SK-N-SH treated with all-trans-retinoic acid at 6 μM for 48 hours (cell line): ENCODE measurements at regions not wholly inside any gene's neighbourhood (a gene's known extent, or its start where the extent isn't known, plus 50 kb on each side); places are given as distances from the start of the nearest gene placed in this dataset.

Experiments
- ATAC-seq: fragments of 200-7000 bp; cut with Tn5 transposase; 3 replicates; pipeline ENCODE4 v1.9.1; 2020; ENCODE audit warnings: mild to moderate bottlenecking, moderate library complexity
- ARNTL ChIP-seq: fragments of 450-650 bp; formaldehyde crosslinking; IDR thresholded peaks from 2 replicates; pipeline ENCODE4 v1.5.0; 2020; ENCODE audit warnings: low read depth, mild to moderate bottlenecking, moderate library complexity, borderline replicate concordance
- BACH2 ChIP-seq: fragments of 250-450 bp; sonication (Bioruptor Pico); IDR thresholded peaks from 2 replicates; pipeline ENCODE4 v1.9.0; 2021; ENCODE audit warnings: mild to moderate bottlenecking, borderline replicate concordance
- CREB5 ChIP-seq: fragments of 250-450 bp; sonication (Bioruptor Pico); IDR thresholded peaks from 2 replicates; pipeline ENCODE4 v1.5.1; 2020; ENCODE audit warnings: low read depth, mild to moderate bottlenecking, moderate library complexity
- CSDC2 ChIP-seq: fragments of 250-450 bp; sonication (Bioruptor Pico); IDR thresholded peaks from 2 replicates; pipeline ENCODE4 v1.5.0; 2020; ENCODE audit warnings: mild to moderate bottlenecking, moderate library complexity
- CSRNP3 ChIP-seq: fragments of 250-450 bp; sonication (Bioruptor Pico); IDR thresholded peaks from 2 replicates; pipeline ENCODE4 v1.5.1; 2021; ENCODE audit warnings: mild to moderate bottlenecking, moderate library complexity
- ESRRG ChIP-seq: fragments of 250-450 bp; sonication (Bioruptor Pico); IDR thresholded peaks from 2 replicates; pipeline ENCODE4 v1.6.1; 2021; ENCODE audit warnings: mild to moderate bottlenecking
- GLIS3 ChIP-seq: fragments of 250-450 bp; sonication (Bioruptor Pico); IDR thresholded peaks from 2 replicates; pipeline ENCODE4 v1.5.0; 2020; ENCODE audit warnings: mild to moderate bottlenecking, moderate library complexity
- ISL1 ChIP-seq: fragments of 250-450 bp; sonication (Bioruptor Pico); IDR thresholded peaks from 2 replicates; pipeline ENCODE4 v2.1.2; 2022; ENCODE audit warnings: mild to moderate bottlenecking, moderate library complexity
- OSR1 ChIP-seq: fragments of 250-450 bp; sonication (Bioruptor Pico); IDR thresholded peaks from 2 replicates; pipeline ENCODE4 v1.8.0; 2022; ENCODE audit warnings: moderate library complexity, mild to moderate bottlenecking, inconsistent platforms
- PATZ1 ChIP-seq: fragments of 250-450 bp; sonication (Bioruptor Pico); IDR thresholded peaks from 2 replicates; pipeline ENCODE4 v1.8.0; 2020; ENCODE audit warnings: mild to moderate bottlenecking, moderate library complexity, borderline replicate concordance
- POU6F1 ChIP-seq: fragments of 250-450 bp; sonication (Bioruptor Pico); IDR thresholded peaks from 2 replicates; pipeline ENCODE4 v1.8.0; 2021; ENCODE audit warnings: low read depth, mild to moderate bottlenecking, moderate library complexity, borderline replicate concordance
- PPARA ChIP-seq: fragments of 250-450 bp; sonication (Bioruptor Pico); IDR thresholded peaks from 2 replicates; pipeline ENCODE4 v1.5.0; 2020; ENCODE audit warnings: mild to moderate bottlenecking, borderline replicate concordance
- RARB ChIP-seq: fragments of 250-450 bp; sonication (Bioruptor Pico); IDR thresholded peaks from 2 replicates; pipeline ENCODE4 v1.8.0; 2021; ENCODE audit warnings: mild to moderate bottlenecking, moderate library complexity
- SNAI2 ChIP-seq: fragments of 250-450 bp; sonication (Bioruptor Pico); IDR thresholded peaks from 2 replicates; pipeline ENCODE4 v1.5.0; 2020; ENCODE audit warnings: mild to moderate bottlenecking, moderate library complexity
- TOX ChIP-seq: fragments of 250-450 bp; sonication (Bioruptor Pico); IDR thresholded peaks from 2 replicates; pipeline ENCODE4 v1.8.0; 2021; ENCODE audit warnings: mild to moderate bottlenecking, moderate library complexity, borderline replicate concordance
- ZC3H10 ChIP-seq: fragments of 250-450 bp; sonication (Bioruptor Pico); IDR thresholded peaks from 2 replicates; pipeline ENCODE4 v1.5.1; 2021; ENCODE audit warnings: mild to moderate bottlenecking, moderate library complexity
- ZFP30 ChIP-seq: fragments of 450-650 bp; formaldehyde crosslinking; IDR thresholded peaks from 2 replicates; pipeline ENCODE4 v1.5.0; 2022; ENCODE audit warnings: mild to moderate bottlenecking, moderate library complexity
- ZNF565 ChIP-seq: fragments of 450-650 bp; formaldehyde crosslinking; conservative IDR thresholded peaks from 2 replicates; pipeline ENCODE4 v1.5.0; 2020; ENCODE audit warnings: low read depth, mild to moderate bottlenecking, moderate library complexity
- ZNF70 ChIP-seq: fragments of 450-650 bp; formaldehyde crosslinking; IDR thresholded peaks from 2 replicates; pipeline ENCODE4 v1.5.0; 2020; ENCODE audit warnings: mild to moderate bottlenecking, moderate library complexity
- ZNF8 ChIP-seq: fragments of 450-650 bp; formaldehyde crosslinking; IDR thresholded peaks from 2 replicates; pipeline ENCODE4 v1.5.0; 2020; ENCODE audit warnings: mild to moderate bottlenecking, moderate library complexity

- no peak for TF ChIP-seq ZNF8 (CRISPR knock-in tag)
- no peak for TF ChIP-seq ZNF565 (CRISPR knock-in tag)
Observed at GRCh38 chr9:103615994-103616393, 478.1 kb upstream of the SMC2 start (continued).

GRCh38 chr9:103617046-103617445 lies 477.1 kb upstream of the SMC2 start:
- no peak for TF ChIP-seq ZNF8 (CRISPR knock-in tag)
- no peak for TF ChIP-seq CSRNP3
- no peak for TF ChIP-seq ZC3H10
- no peak for TF ChIP-seq SNAI2 (CRISPR knock-in tag)
- TF ChIP-seq, all 23 proteins: peak for 0
- no peak for ATAC-seq

GRCh38 chr9:103625161-103625804 lies 468.8 kb upstream of the SMC2 start:
- TF ChIP-seq ZFP30 (CRISPR knock-in tag) (no peak), PPARA (CRISPR knock-in tag) (no peak), ARNTL (no peak), ISL1 (CRISPR knock-in tag) (no peak), BACH2 (CRISPR knock-in tag) (no peak), GLIS3 (no peak), ESRRG (CRISPR knock-in tag) (no peak), ZNF70 (CRISPR knock-in tag) (no peak), CSDC2 (CRISPR knock-in tag) (no peak), OSR1 (CRISPR knock-in tag) (no peak), RARB (CRISPR knock-in tag) (no peak), TOX (CRISPR knock-in tag) (no peak), ZNF8 (CRISPR knock-in tag) (no peak), ZNF565 (CRISPR knock-in tag) (no peak), CSRNP3 (no peak)
- ATAC-seq: no peak

GRCh38 chr9:103627731-103628130 lies 466.4 kb upstream of the SMC2 start:
- TF ChIP-seq ZNF565 (CRISPR knock-in tag) (no peak), ESRRG (CRISPR knock-in tag) (no peak), POU6F1 (CRISPR knock-in tag) (no peak), ZFP30 (CRISPR knock-in tag) (no peak), CREB5 (CRISPR knock-in tag) (no peak), PPARA (CRISPR knock-in tag) (no peak), ZNF70 (CRISPR knock-in tag) (no peak), SNAI2 (CRISPR knock-in tag) (no peak), PATZ1 (CRISPR knock-in tag) (no peak), CSDC2 (CRISPR knock-in tag) (no peak), OSR1 (CRISPR knock-in tag) (no peak)
- ATAC-seq: no peak
